ENCODE measurements at regions not wholly inside any gene's neighbourhood (a gene's known extent, or its start where the extent isn't known, plus 50 kb on each side); places are given as distances from the start of the nearest gene placed in this dataset.

GRCh38 chr11:134008634-134009071 is 51.9 kb upstream of the IGSF9B start:
- ChIA-PET CTCF (no interaction called here), POLR2A (no interaction called here)
- TF ChIP-seq, protein P1, sequence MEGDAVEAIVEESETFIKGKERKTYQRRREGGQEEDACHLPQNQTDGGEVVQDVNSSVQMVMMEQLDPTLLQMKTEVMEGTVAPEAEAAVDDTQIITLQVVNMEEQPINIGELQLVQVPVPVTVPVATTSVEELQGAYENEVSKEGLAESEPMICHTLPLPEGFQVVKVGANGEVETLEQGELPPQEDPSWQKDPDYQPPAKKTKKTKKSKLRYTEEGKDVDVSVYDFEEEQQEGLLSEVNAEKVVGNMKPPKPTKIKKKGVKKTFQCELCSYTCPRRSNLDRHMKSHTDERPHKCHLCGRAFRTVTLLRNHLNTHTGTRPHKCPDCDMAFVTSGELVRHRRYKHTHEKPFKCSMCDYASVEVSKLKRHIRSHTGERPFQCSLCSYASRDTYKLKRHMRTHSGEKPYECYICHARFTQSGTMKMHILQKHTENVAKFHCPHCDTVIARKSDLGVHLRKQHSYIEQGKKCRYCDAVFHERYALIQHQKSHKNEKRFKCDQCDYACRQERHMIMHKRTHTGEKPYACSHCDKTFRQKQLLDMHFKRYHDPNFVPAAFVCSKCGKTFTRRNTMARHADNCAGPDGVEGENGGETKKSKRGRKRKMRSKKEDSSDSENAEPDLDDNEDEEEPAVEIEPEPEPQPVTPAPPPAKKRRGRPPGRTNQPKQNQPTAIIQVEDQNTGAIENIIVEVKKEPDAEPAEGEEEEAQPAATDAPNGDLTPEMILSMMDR (IDR thresholded peaks at IDR 0.05; ENCODE audit: control extremely low read depth, extremely low read depth, low read depth, missing control alignments), result no peak
- no peak for DNase-seq (ENCODE audit: extremely low spot score)

DNA sequence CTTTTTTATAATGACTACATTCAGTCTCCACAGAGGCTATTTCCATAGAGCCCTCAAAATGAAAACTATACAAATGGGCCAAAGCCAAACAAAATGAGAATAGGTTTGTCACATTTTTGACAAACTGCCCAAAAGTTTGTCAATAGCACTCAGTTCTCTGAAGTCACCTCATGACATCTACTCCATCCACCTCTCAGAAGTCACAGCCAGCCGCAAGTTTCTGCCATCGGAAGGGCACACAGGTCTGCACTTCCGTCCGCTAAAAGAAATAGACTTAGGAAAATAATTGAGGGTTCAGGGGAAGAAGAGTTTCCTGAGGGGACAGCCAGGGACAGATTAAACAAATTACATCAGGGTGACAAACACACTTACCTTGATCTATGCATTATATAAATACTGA is 55.4 kb upstream of the JAM3 start:
- TF ChIP-seq, protein P1 (IDR thresholded peaks at IDR 0.05; ENCODE audit: control extremely low read depth, extremely low read depth, low read depth, missing control alignments), result no peak
- POLR2A ChIA-PET, result no interaction called here
- no peak for DNase-seq (ENCODE audit: extremely low spot score)
- CTCF ChIA-PET, result no interaction called here

DNA sequence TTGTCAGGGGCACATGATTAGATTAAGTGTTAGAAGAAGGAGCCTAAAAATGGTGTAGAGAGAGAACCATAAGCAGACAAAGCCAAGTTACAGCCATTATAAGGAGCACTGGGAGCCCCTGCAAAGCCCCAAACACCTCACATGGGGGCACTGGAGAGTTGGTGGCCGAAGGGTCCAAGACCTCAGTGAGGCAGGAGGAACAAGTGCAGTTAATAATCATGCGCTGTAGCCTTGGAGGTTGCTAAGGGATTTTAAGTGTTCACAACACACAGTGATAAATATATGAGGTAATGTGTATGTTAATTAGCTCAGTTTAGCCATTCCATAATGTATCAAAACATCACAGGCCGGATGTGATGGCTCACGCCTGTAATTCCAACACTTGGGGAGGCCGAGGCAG is 54.4 kb upstream of the JAM3 start:
- no peak for DNase-seq (ENCODE audit: extremely low spot score)
- ChIA-PET POLR2A (no interaction called here), CTCF (no interaction called here)
- TF ChIP-seq, protein P1 (IDR thresholded peaks at IDR 0.05; ENCODE audit: control extremely low read depth, extremely low read depth, low read depth, missing control alignments), result no peak

DNA sequence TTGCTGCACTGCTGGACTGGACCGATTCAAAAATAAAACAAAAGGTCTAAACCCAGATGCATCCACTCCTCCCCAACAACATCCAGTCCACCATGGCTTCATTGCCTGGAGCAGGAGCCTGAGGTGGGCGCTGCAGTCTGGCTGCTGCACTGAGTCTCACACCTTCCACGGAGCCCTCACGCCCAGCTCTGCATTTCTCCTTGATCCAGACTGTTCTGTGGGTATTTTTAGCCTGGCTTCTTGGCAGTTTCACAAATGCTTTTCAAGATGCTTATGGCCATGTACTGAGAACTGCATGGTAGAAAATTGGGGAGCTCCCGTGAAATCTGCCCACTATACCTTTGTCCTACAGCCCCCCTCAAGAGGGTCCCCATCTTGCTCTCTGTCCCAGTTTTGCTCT is 53.3 kb upstream of the JAM3 start:
- POLR2A ChIA-PET, result no interaction called here
- no peak for DNase-seq (ENCODE audit: extremely low spot score)
- CTCF ChIA-PET, result no interaction called here
- TF ChIP-seq, protein P1 (IDR thresholded peaks at IDR 0.05; ENCODE audit: control extremely low read depth, extremely low read depth, low read depth, missing control alignments), result no peak

DNA sequence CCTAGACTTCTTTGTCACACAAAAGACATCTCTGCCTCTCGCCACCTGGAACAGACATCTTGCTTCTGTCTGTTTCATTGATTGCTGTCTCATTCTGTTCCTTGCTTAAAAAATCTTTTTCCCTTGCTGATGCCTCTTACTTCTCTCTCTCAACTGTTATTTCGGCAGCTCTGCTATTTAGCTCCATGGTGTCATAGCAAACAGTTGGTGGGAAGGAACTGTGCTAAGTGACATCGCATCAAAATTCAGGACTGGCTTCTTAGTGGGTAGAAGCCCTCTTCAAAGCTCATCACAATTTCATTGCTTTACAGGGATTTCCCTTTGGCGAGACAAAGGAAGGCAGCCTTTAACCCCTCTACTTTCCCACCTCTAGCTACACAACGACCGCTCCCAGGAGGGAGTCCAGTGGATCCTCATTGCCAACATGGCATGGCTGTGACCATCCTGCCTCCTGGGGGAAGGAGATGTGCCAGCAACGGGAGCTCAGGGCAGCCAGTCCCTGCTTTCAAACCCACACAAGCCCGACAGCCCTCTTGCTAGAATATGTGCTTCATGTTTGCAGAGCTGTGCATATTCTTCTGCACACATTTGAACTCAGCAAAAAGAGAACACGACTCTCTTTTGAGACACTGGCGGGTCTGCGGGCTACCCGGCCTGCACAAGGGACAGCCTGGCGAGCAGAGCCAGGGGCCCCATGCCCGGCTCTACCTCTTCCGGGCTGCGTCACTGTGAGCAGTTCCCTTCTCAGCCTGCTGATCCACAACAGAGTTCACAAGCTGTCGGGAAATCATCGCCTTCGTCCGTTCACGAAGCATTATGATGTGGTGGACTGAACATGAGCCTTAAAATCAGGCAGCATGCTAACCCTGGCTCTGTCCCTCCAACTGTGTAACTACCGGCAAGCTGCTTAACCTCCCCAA is 51.1 kb upstream of the JAM3 start:
- POLR2A ChIA-PET, result no interaction called here
- no peak for DNase-seq (ENCODE audit: extremely low spot score)
- TF ChIP-seq, protein P1 (IDR thresholded peaks at IDR 0.05; ENCODE audit: control extremely low read depth, extremely low read depth, low read depth, missing control alignments), result no peak
- CTCF ChIA-PET, result interaction anchor here (1.4 kb wide), 1 partner anchor 81 kb away, joined by 3 read pairs; no protein-coding TSS in a partner anchor
